Activated T-helper 1 cell treated with anti-CD3 and anti-CD28 coated beads, Interleukin-2, amount 50 U/mL, for 16 hours (primary cell): ENCODE measurements at regions not wholly inside any gene's neighbourhood (a gene's known extent, or its start where the extent isn't known, plus 50 kb on each side); places are given as distances from the start of the nearest gene placed in this dataset.

Experiments
- DNase-seq, 2 donors: peaks; one replicate each; pipeline ENCODE4 v3.0.0-alpha.2; 2020; ENCODE audit warnings: low read depth in 1 of 2, low spot score in 1 of 2

DNA sequence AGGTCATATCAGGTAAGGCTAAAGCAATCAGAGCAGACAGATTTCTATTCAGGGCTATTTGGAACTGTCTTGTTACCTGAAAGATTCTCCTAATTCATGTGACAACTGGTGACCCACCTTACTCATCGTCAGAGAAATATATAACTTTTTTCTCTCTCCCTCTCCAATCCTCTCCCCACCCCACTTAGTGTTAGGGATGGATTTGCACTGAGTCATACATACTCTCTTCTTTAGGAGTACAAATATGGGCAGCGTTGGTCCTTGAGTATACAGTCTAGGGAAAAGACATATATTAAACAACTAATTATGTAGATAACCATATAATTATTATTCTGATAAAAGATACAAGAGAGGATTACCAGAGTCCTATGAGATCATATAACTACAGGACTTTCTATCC lies 246.3 kb downstream of the HHIPL2 start:
- no peak for DNase-seq

DNA sequence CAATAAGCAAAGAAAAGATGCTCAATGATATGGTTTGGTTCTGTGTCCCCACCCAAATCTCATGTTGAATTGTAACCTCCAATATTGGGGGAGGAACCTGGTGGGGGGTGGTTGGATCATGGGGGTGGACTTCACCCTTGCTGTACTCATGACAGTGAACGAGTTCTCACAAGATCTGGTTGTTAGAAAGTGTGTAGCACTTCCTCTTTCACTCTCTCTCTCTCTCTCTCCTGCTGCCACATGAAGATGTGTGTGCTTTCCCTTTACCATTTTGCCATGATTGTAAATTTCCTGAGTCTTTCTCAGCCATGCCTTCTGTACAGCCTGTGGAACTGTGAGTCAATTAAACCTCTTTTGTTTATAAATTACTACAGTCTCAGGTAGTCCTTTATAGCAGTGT lies 248.4 kb downstream of the HHIPL2 start:
- no peak for DNase-seq

DNA sequence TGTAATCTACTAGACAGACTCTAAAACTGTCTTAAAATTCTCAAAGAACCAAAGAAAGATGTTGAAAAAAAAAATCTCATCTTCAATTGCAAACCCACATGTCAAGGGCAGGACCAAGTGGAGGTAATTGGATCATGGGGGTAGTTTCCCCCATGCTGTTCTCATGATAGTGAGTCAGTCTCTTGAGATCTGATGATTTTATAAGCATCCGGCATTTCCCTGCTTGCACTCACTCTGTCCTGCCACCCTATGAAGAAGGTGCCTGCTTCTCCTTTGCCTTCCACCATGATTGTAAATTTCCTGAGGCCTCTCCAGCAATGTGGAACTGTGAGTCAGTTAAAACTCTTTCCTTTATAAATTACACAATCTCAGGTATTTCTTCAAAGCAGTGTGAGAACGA lies 257.0 kb downstream of the HHIPL2 start:
- DNase-seq = no peak

DNA sequence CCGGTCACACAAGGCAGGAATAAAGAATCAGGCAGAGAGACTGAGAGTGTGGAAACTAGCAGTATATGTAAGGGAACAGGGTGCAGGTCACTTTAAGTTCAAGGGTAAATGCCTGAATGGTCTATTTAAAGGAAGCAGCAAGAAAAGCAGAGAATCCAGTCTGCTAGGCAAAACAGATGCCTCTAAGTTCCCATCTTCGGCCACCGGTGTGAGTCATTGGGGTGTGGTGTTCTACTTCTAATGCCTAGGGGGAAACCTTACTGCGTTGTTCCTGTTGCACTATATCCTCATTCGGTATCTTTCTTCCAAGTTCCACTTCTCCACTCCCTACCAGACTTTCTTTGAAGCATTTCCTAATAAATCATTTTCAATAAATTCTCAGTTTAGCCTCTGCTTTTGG lies 259.9 kb downstream of the HHIPL2 start:
- DNase-seq = no peak

DNA sequence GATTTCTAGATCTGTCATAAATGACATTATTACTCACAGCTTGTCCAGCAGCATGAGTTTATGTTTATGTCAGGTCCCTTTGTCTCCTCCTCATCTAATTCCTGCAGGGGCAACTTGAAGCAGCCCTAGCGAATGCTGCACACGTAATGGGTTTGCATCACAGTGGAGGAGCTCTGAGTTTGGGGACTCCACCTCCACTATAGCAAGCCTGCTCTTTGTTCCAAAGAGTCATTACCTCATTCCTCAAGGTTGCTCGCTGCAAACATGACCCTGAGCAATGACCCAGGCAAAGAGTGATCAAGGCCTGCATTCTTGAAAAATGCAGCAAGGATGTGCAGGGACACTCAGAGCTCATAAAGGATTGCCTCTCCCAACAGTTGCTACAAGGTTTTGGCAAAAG lies 261.9 kb downstream of the HHIPL2 start:
- no peak for DNase-seq

DNA sequence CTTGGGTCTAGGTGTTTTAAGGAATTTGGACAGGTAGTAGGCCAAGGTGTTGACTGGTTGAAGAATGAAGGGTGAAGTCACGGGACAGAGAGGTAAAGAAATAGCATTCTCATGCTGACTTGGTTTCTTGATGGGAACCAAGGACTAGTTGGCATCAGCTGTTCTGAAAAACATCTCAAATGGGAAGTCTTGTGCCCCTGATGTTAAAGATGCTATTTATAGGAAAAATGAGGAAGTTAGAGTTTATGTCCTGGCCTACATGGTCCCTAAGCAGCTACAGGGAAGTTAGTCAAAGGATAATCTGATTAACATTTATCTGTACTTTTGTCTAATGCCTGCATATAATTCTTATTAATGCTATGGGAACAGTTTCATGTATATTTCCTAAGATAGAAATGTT lies 262.4 kb downstream of the HHIPL2 start:
- no peak for DNase-seq

DNA sequence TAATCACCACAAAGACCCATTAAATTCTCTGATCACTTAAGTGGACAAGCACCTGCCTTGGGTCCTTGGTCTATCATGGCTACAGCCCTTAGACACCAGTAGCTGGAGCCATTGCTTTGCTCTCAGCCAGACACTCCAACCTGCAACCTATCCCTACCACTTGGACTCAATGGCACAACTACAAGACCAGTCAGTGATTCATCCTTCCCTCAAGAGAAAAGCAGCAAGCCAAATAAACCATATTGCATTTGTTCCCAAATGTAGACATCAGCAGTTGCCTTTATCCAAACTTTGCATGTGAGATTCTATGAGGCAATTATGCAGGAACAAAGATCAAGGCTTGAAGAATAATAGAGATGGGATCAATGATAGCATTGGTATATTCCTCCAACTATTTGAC lies 263.4 kb downstream of the HHIPL2 start:
- DNase-seq = no peak

DNA sequence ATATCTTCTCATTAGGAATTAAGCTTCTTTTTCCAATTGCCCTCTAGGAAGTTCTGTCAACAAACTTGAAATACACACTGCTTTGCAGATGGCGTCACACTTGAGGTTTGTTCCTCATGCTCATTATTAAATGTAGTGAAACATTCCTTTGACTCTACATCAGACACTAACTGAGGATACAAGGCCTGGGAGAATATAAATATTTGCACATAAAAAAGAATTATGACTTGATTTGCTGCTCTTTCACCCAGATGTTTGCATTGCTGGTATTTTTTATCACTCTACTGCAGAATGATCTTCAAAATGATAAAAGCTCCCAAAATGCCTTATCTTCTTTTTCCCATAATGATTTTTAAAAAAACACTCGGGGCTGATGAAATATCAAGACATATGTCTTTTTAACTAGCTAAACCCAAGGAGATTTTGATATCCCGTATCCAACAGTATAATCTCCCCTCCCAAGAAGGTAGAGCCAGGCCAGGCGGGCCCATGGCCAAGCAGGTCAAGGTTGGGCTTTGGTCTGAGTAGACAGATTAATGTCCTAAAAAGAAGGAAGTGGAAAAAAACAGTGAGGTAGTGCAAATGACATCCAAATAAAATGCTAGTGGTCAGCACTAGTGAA lies 264.6 kb downstream of the HHIPL2 start:
- DNase-seq = no peak

DNA sequence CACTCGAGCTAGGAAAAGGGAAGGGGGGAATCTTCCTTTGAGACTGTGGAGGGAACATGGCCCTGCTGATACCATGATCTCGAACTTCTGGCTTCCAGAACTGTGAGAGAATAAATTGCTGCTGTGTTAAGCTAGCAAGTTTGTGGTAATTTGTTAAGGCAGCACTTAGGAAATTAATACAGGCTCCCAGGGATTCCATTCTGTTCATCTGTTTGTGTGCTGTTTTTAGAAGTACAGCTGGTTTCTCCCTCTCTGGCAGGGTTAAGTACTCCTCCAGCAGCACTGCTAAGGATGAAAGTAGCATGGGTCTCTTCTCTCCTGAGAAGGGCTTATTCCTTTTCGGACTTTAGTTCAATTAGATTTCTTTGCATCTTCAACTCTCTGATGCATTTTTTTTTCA lies 268.3 kb downstream of the HHIPL2 start:
- DNase-seq = no peak

DNA sequence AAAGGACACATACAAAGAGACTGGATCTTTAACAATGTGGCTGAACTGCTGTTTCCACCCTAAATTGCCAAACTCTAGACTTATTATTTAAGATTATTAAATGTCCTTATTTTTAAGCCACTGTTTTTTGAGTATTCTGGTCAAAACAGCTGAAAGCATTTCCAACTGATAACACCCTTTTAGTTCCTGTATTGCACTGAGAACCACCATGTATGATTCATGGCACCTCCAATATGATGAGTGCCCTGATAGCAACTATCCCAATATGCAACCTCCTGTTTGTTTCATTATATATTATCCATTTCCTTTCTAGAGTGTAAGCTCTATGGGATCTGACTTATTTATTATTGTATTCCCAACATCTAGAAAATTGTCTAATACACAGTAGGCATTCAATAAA lies 269.4 kb downstream of the HHIPL2 start:
- DNase-seq = no peak

DNA sequence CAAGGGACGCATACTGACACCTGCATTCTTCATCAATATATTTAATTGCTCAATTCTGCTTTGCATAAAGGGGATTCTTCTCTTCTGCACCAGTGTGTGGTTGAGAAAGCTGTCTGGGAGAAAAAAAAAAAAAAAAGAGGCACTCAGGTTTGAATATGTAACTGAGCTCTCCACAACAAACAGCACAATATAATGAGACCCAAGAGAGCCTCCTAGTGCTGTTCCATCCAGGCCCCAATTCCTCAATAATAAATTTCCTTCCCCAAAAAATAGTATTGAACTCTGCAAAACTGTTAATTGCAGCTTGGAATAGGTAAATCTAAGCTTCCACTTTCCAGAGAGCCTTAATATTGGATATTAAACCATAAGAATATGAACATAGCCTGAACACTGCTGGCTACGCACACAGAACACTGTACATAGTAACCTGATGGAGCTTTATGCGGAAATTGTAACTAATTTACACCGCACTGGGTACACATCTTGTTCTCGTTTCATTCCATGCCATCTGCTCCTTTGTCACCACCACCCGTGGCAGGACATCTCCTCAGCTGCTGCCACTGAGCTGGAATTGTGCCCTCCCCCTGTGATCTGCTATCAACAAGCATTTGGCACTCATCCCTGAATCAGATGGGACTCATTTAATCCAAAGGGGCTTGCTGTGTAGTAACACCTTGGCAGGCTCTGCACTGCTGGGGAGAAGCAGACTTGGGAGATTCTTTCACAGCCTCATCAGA lies 272.0 kb downstream of the HHIPL2 start:
- DNase-seq = no peak

DNA sequence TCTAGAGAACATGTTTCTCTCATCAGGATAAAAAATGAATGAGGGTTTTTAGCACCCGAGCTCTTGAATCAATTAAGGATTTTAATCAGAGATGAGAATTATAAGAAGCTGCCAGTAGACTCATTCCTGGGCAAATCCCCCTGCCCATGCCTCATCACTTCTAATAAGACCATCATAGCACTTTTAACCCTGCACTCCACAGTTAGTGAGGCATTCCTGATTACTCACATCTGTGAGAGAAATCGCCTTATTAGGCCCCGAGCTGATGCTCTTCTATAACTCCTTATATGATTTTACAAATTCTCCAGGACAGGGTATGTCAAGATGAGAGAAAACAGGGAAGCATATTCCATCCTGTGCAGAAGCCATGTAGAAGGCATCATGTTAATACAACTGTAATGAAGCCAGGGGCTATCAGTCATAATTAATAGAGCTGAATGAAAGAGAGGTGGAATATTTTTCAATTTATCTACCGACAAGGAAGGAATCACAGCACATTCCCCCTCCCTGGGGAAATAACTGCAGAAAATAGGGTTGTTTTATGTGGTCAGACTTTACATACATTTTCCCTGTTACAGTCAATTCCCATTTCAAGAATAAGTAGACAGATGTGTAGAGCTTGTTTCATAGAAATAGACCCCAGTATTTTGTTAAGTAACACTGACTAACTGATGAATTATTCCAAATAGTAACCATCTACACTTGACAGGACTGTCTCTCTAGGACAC lies 272.7 kb downstream of the HHIPL2 start:
- DNase-seq = no peak

DNA sequence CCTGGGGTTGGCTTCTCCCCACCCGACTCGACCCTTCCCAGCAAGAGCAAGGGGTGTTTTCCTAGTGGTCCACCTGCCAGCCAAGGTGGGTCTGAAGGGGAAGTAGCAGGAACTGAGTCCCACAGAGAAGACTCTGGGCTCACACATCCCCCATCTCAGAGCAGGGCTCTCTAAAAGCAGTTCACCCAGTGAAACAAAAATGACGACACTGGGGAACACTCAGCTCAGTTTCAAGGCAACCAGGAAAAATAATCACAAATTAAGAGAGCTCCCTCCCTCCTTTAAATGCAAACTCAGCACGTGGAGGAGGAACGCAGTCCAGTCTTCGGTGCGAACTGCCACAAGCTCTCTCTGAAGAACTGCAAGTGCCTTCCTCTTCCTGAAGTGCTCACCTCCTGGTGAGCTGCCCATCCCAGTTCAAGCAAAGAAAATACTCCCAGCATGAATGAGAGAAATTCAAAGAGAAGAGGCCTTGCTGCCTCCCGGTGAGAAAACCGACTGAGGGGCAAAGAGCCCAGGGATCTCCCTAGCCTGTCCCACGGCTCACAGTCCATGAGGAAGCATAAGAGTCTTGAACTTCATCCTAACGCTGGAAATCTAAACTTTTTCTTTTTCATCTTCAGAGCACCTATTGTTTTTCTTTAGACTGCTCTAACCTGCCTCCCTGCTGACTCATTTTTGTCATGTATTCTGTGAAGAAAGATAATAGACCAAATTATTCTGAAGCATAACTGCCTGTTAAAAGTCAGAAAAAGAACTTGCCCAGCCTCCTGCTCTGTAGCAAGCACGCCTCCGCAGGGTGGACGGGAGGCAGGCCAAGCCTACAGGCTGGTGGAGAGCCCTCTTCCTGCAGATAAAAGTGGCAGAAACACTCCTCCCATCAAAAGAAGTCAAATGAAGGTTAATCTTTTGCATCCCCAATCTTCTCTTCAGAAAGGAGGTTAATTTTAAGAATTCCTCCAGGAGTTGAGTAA lies 281.4 kb downstream of the HHIPL2 start:
- DNase-seq = no peak

DNA sequence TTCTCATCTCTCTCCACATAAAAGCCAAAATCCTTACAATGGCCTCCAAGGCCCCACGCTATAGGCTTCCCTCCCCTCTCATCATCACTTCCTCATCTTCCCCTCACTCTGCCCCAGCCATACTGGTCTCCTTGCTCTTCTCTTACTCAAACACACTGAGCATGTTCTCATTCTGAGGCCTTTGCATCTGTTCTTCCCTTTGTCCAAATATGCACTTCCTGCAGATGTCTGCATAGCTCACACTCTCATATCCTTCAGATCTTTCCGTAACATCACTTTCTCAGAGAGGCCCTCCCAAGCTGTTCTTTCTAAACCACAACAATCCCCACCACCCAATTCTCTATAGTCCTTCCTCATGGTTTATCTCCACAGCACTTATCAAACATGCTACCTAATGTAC lies 284.1 kb downstream of the HHIPL2 start:
- no peak for DNase-seq

DNA sequence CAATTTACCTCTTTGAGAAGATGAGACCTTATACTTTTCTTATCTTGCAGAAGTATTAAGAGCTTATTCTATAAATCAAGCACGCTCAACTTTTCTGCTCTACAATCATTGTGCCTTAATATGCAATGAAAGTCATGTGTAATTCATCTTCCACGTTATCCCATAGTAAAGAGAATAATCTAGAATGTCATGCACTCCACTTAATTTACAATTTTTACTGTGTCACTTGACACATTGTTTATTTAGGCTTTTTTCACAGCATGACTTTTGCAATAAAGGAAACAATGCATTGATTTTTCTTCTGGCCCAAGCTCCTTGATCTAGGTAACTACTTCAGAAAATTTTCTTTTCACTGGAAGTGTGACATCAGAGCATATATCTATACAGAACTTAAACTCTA lies 290.9 kb downstream of the HHIPL2 start:
- DNase-seq = no peak

DNA sequence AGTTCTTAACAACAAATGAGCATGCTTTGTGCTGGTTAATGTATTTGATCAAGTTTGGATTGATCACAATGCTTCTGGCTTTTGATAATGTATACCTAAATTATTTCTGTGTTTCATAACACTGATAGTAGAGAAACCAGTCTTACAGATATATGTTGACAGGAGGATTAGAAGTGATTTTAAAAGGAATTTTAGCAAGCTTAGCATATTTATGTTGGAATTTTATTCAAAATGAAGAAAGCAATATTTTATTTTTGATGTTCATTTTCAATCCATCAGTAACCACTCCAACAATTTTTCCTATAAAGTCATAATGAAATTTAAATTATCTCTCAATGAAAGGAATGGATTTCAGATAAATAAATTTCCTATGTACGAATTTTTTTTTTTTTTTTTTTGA lies 291.8 kb downstream of the HHIPL2 start:
- no peak for DNase-seq

DNA sequence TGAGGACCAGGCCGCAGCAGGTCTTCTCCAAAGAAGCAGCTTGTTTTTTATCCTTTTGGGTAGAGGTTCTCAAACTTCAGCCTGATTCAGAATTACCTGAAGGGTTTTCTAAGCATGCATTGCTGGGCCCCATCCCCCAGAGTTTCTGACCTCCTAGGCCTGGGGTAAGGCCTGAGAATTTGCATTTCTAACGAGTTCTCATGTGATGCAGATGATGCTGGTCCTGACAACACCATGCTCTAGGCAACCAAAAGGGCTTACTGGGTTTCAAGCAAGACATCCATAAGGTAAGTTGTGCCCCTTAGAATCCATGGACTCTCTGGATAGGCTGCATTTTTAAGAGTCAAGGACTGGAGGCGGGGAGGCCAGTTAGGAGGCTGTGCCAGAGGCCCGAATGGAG lies 295.1 kb downstream of the HHIPL2 start:
- DNase-seq = no peak

DNA sequence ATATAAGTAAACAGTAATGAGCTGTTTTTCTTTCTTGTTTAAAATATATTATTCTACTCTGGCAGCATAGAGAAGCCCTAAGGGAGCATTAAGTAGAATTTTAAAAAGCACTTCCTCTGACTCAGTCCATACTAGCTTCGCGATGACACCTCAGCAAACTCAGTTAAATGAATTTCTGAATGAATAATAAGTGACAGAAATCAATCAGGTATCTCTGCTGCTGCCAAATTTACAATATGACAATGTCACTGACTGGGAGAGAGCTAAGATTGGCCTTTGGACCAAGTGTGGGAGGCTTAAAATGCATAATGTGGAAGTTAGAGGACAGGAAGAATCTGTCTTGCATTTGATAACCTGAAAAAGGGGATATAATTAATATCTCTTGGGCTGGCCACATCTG lies 296.1 kb downstream of the HHIPL2 start:
- DNase-seq = no peak

DNA sequence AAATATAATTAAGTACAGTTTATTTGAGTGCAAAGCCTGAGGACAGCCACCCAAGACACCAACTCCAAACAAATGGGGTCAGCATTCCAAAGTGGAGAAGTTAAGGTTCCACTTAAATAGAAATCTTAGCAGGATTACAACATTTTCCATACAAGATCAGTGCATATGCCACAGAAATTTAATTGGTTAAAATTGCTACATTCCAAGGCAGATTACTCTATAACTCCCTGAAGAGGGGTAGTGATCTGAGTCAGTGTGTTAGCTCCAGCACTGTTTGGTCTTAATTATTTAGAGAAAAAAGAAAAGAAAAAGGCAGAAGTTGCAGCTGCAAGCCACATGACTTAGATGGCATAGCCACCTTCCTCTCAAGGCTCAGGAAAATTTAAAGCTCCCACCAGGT lies 297.5 kb downstream of the HHIPL2 start:
- DNase-seq = no peak

DNA sequence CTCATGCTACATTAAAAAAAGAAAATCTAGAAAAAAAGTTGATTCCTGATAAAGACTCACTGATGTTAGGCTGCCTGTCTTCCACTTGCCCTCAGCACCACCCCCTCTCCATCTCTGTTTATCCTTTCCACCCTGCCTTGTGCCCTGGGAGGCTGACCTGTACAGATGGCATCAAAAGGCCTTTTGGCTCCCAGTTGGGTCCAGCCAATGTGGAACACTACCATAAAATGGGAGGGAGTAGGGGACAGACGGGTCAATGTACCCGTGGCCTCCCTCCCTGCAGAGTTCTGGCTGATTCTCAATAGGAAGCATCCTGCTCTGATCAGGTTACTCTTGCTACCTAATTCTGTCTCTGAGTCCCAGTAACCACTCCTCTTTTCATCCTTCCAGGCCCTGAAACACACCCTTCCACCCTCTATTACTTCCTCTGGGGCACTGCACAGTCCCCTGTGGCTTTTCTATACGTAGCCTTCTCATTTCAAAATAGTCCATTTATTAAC lies 300.0 kb downstream of the HHIPL2 start:
- DNase-seq = no peak

DNA sequence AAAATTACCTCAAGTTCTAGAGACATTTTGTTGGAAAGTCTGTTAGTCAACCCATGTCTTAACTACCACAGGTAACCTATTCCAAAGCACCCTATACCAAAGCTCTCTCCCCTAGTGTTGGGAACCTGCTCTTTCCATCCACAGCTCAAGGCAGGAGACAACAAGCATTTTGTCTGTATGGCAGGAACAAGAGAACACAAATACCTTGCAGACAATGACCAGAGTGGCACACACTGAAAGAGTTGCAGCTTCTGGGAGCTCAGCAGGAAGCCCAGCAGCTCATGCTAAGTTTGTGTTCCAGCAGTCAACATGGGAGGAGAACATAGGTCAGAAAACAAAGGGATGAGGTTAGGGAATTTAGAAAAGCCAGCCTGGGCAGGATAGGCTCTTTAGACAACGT lies 300.8 kb downstream of the HHIPL2 start:
- no peak for DNase-seq
